HCT116 (cell line): ENCODE measurements at regions not wholly inside any gene's neighbourhood (a gene's known extent, or its start where the extent isn't known, plus 50 kb on each side); places are given as distances from the start of the nearest gene placed in this dataset.

Experiments
- CBX3 ChIP-seq: IDR thresholded peaks from 2 replicates; pipeline ENCODE4 v1.6.1; 2012; ENCODE audit warnings: low read depth
- CEBPB ChIP-seq: IDR thresholded peaks from 2 replicates; pipeline ENCODE4 v1.6.1; 2012; ENCODE audit warnings: low read depth
- CTCF ChIP-seq, 3 experiments: fragments of 200-600 bp in 1 of 3; sonication (generic) in 1 of 3; IDR thresholded peaks in 2 of 3; conservative IDR thresholded peaks in 1 of 3; 2 replicates each; pipeline ENCODE4 v1.5.1; 2012 to 2017; ENCODE audit warnings: low read depth in 2 of 3, low read length in 2 of 3, antibody characterized with exemption in 1 of 3, borderline replicate concordance in 1 of 3, control low read depth in 1 of 3, mild to moderate bottlenecking in 1 of 3, mixed read lengths in 1 of 3, mixed run types in 1 of 3, moderate library complexity in 1 of 3; ENCODE audit not compliant: insufficient read depth in 1 of 3
- EZH2 ChIP-seq: fragments of 200-600 bp; sonication (generic); IDR thresholded peaks from 2 replicates; pipeline ENCODE4 v1.6.1; 2017; ENCODE audit warnings: antibody characterized with exemption, mixed run types
- YY1 ChIP-seq: IDR thresholded peaks from 2 replicates; pipeline ENCODE4 v1.6.1; 2011; ENCODE audit warnings: low read length, low read depth, moderate library complexity, mild to moderate bottlenecking; ENCODE audit not compliant: insufficient replicate concordance; ENCODE audit errors: extremely low read depth
- ZNF274 ChIP-seq: fragments of 200-500 bp; sonication (Bioruptor generic); IDR thresholded peaks from 2 replicates; pipeline ENCODE4 v1.6.1; 2014; ENCODE audit warnings: mild to moderate bottlenecking, low read depth, low read length, inconsistent platforms
- TF ChIP-seq, protein P1 (sequence below): IDR thresholded peaks from 2 replicates; pipeline ENCODE4 v1.6.1; 2012

GRCh38 chr21:25338415-25338814 is 268.9 kb downstream of the MRPL39 start:
- TF ChIP-seq CTCF (IDR thresholded peaks at IDR 0.05 in 2 of 3, conservative IDR thresholded peaks at IDR 0.05 in 1 of 3; ENCODE audit: borderline replicate concordance in 1 of 3, insufficient read depth in 1 of 3, low read depth in 2 of 3, low read length in 2 of 3) (no peak), ZNF274 (no peak), EZH2 (no peak), YY1 (no peak), CEBPB (no peak), CBX3 (no peak)
- TF ChIP-seq, protein P1, sequence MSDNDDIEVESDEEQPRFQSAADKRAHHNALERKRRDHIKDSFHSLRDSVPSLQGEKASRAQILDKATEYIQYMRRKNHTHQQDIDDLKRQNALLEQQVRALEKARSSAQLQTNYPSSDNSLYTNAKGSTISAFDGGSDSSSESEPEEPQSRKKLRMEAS = no peak
